ENCODE measurements at regions not wholly inside any gene's neighbourhood (a gene's known extent, or its start where the extent isn't known, plus 50 kb on each side); places are given as distances from the start of the nearest gene placed in this dataset.

- TF ChIP-seq, protein P1, sequence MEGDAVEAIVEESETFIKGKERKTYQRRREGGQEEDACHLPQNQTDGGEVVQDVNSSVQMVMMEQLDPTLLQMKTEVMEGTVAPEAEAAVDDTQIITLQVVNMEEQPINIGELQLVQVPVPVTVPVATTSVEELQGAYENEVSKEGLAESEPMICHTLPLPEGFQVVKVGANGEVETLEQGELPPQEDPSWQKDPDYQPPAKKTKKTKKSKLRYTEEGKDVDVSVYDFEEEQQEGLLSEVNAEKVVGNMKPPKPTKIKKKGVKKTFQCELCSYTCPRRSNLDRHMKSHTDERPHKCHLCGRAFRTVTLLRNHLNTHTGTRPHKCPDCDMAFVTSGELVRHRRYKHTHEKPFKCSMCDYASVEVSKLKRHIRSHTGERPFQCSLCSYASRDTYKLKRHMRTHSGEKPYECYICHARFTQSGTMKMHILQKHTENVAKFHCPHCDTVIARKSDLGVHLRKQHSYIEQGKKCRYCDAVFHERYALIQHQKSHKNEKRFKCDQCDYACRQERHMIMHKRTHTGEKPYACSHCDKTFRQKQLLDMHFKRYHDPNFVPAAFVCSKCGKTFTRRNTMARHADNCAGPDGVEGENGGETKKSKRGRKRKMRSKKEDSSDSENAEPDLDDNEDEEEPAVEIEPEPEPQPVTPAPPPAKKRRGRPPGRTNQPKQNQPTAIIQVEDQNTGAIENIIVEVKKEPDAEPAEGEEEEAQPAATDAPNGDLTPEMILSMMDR (IDR thresholded peaks at IDR 0.05), result no peak
- no peak for TF ChIP-seq POLR2A (IDR thresholded peaks at IDR 0.05)
These were observed 70.2 kb upstream of the ADAMTS2 start for GRCh38 chr5:179415291-179416060.

Measured in uterus (tissue), 2 donors.